A673 (cell line): ENCODE measurements at regions not wholly inside any gene's neighbourhood (a gene's known extent, or its start where the extent isn't known, plus 50 kb on each side); places are given as distances from the start of the nearest gene placed in this dataset.

ENCODE experiments used
- EZH2 ChIP-seq: fragments of 200-600 bp; sonication (generic); IDR thresholded peaks from 2 replicates; pipeline ENCODE4 v1.6.1; 2017; ENCODE audit warnings: borderline replicate concordance, low read depth, mild to moderate bottlenecking, mixed read lengths, antibody characterized with exemption, low read length; ENCODE audit not compliant: poor library complexity, severe bottlenecking
- TF ChIP-seq, protein P1 (sequence below): fragments of 300-800, 200-600 bp; sonication (generic); conservative IDR thresholded peaks from 2 replicates; pipeline ENCODE4 v1.5.1; 2017; ENCODE audit warnings: low read depth, mild to moderate bottlenecking, antibody characterized with exemption, low read length, moderate library complexity, mixed read lengths

- TF ChIP-seq EZH2: no peak
- TF ChIP-seq, protein P1, sequence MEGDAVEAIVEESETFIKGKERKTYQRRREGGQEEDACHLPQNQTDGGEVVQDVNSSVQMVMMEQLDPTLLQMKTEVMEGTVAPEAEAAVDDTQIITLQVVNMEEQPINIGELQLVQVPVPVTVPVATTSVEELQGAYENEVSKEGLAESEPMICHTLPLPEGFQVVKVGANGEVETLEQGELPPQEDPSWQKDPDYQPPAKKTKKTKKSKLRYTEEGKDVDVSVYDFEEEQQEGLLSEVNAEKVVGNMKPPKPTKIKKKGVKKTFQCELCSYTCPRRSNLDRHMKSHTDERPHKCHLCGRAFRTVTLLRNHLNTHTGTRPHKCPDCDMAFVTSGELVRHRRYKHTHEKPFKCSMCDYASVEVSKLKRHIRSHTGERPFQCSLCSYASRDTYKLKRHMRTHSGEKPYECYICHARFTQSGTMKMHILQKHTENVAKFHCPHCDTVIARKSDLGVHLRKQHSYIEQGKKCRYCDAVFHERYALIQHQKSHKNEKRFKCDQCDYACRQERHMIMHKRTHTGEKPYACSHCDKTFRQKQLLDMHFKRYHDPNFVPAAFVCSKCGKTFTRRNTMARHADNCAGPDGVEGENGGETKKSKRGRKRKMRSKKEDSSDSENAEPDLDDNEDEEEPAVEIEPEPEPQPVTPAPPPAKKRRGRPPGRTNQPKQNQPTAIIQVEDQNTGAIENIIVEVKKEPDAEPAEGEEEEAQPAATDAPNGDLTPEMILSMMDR: no peak
Measured at GRCh38 chr4:14621731-14622463, 380.4 kb upstream of the CPEB2 start.
